GM12878 (cell line): ENCODE measurements at regions not wholly inside any gene's neighbourhood (a gene's known extent, or its start where the extent isn't known, plus 50 kb on each side); places are given as distances from the start of the nearest gene placed in this dataset.

ENCODE experiments used
- ATAC-seq: fragments of 200-7000 bp; cut with Tn5 transposase; 3 replicates; pipeline ENCODE4 v1.9.1; 2020; ENCODE audit warnings: mild to moderate bottlenecking, moderate library complexity
- BruUV-seq: library from RNA; stranded (reverse); fragments of 400-500 nt; replicated peaks from 2 replicates; lab custom pipeline; 2021; lab: Mats Ljungman, UMichigan
- CTCF ChIA-PET: fragments of 300-600 bp; sonication (Branson Sonifier 250); formaldehyde crosslinking; extraction: SDS; loops from one replicate; lab custom pipeline; 2021; ENCODE audit warnings: inconsistent platforms; lab: Yijun Ruan, JAX
- POLR2A ChIA-PET: fragments of 350-600 bp; formaldehyde crosslinking; extraction: SDS; loops from one replicate; lab custom pipeline; 2021; ENCODE audit warnings: inconsistent platforms; lab: Charles Lee
- RAD21 ChIA-PET: fragments of 300-600 bp; sonication (Branson Sonifier 250); formaldehyde crosslinking; loops from one replicate; lab custom pipeline; 2023; ENCODE audit warnings: antibody characterized with exemption; ENCODE audit not compliant: unreplicated experiment; lab: Charles Lee
- SMC1A ChIA-PET: fragments of 300-600 bp; sonication (Branson Sonifier 250); formaldehyde crosslinking; loops from one replicate; lab custom pipeline; 2023; ENCODE audit not compliant: unreplicated experiment, uncharacterized antibody; lab: Charles Lee
- DNase-seq: peaks from one replicate; pipeline ENCODE4 v3.0.0-alpha.2; 2011; ENCODE audit warnings: low read depth, low spot score
- FAIRE-seq: peaks from 3 replicates; lab custom pipeline; 2011; peaks lifted over from hg19 to GRCh38; lab: Jason Lieb, UNC
- H2AFZ ChIP-seq: 2 replicates; pipeline ENCODE4 v1.6.0; 2011; ENCODE audit warnings: low read depth, low read length, control low read depth; ENCODE audit not compliant: control insufficient read depth
- H3K27ac ChIP-seq: 2 replicates; pipeline ENCODE4 v1.5.1; 2011; ENCODE audit warnings: control low read depth; ENCODE audit not compliant: control insufficient read depth, insufficient read depth
- H3K27me3 ChIP-seq, 2 experiments: replicated peaks in 1 of 2; 2 replicates each; pipeline versions ENCODE4 v1.6.0 to v1.6.1; 2011; ENCODE audit warnings: low read length in 1 of 2; ENCODE audit not compliant: control insufficient read depth in 2 of 2, insufficient read depth in 2 of 2
- H3K36me3 ChIP-seq, 2 experiments: 2 replicates each; pipeline ENCODE4 v1.5.1; 2011; ENCODE audit warnings: low read length in 1 of 2; ENCODE audit not compliant: control insufficient read depth in 2 of 2, insufficient read depth in 2 of 2
- H3K4me1 ChIP-seq: 2 replicates; pipeline ENCODE4 v1.6.1; 2011; ENCODE audit warnings: mild to moderate bottlenecking, low read length, moderate library complexity, mixed read lengths; ENCODE audit not compliant: control insufficient read depth, insufficient read depth
- H3K4me2 ChIP-seq: 2 replicates; pipeline ENCODE4 v1.6.0; 2011; ENCODE audit warnings: control low read depth; ENCODE audit not compliant: control insufficient read depth, insufficient read depth
- H3K4me3 ChIP-seq: fragments of 200-600 bp; sonication (generic); 2 replicates; pipeline ENCODE4 v1.5.1; 2016
- H3K79me2 ChIP-seq: 2 replicates; pipeline ENCODE4 v1.6.0; 2011; ENCODE audit warnings: low read length; ENCODE audit not compliant: control insufficient read depth, insufficient read depth
- H3K9ac ChIP-seq: 2 replicates; pipeline ENCODE4 v1.8.0; 2011; ENCODE audit warnings: low read length, control low read depth, mixed read lengths; ENCODE audit not compliant: control insufficient read depth, insufficient read depth
- H3K9me3 ChIP-seq: replicated peaks from 3 replicates; pipeline ENCODE4 v1.5.1; 2011; ENCODE audit warnings: mild to moderate bottlenecking, low read length; ENCODE audit not compliant: control insufficient read depth, insufficient read depth
- H4K20me1 ChIP-seq: 2 replicates; pipeline ENCODE4 v1.6.0; 2011; ENCODE audit not compliant: control insufficient read depth, insufficient read depth
- EP300 ChIP-seq, 2 experiments: fragments of 150-350 bp in 1 of 2; IDR thresholded peaks; 2 replicates each; pipeline ENCODE4 v1.6.1; 2011 to 2012; ENCODE audit warnings: low read depth in 2 of 2, low read length in 2 of 2, borderline replicate concordance in 1 of 2, improper control_type of control experiment in 1 of 2, inconsistent platforms in 1 of 2; ENCODE audit not compliant: control insufficient read depth in 1 of 2
- HDAC2 ChIP-seq: fragments of 200-600 bp; sonication (generic); IDR thresholded peaks from 2 replicates; pipeline ENCODE4 v1.6.1; 2017
- MYC ChIP-seq: IDR thresholded peaks from 2 replicates; pipeline ENCODE4 v1.6.1; 2011; ENCODE audit warnings: mild to moderate bottlenecking, low read length, moderate library complexity, inconsistent platforms; ENCODE audit not compliant: insufficient read depth, insufficient replicate concordance, insufficient read length, severe bottlenecking
- PBX3 ChIP-seq: IDR thresholded peaks from 2 replicates; pipeline ENCODE4 v1.6.1; 2011; ENCODE audit warnings: mild to moderate bottlenecking, low read depth, low read length, moderate library complexity; ENCODE audit not compliant: insufficient replicate concordance
- PML ChIP-seq: IDR thresholded peaks from 2 replicates; pipeline ENCODE4 v1.6.1; 2012; ENCODE audit warnings: low read length, inconsistent platforms
- POLR2AphosphoS5 ChIP-seq: IDR thresholded peaks from 2 replicates; pipeline ENCODE4 v1.6.1; 2011; ENCODE audit warnings: mild to moderate bottlenecking, low read length, inconsistent platforms
- SIX5 ChIP-seq: IDR thresholded peaks from 2 replicates; pipeline ENCODE4 v1.6.1; 2011; ENCODE audit warnings: mild to moderate bottlenecking, low read depth, low read length, moderate library complexity; ENCODE audit not compliant: severe bottlenecking
- SP1 ChIP-seq: IDR thresholded peaks from one replicate; pipeline ENCODE4 v1.6.1; 2011; ENCODE audit warnings: low read depth, low read length
- STAT3 ChIP-seq: IDR thresholded peaks from 2 replicates; pipeline ENCODE4 v1.6.1; 2011; ENCODE audit warnings: low read depth, low read length, improper control_type of control experiment
- TARDBP ChIP-seq: IDR thresholded peaks from 2 replicates; pipeline ENCODE4 v1.6.1; 2016; ENCODE audit warnings: borderline replicate concordance
- ZNF274 ChIP-seq: IDR thresholded peaks from one replicate; pipeline ENCODE4 v1.8.0; 2011; ENCODE audit not compliant: insufficient read length, insufficient read depth
- ZNF622 ChIP-seq: fragments of 450-650 bp; IDR thresholded peaks from 2 replicates; pipeline ENCODE4 v1.6.1; 2017; ENCODE audit warnings: mild to moderate bottlenecking, inconsistent platforms
- ZSCAN29 ChIP-seq: fragments of 450-650 bp; IDR thresholded peaks from 2 replicates; pipeline ENCODE4 v1.6.1; 2017; ENCODE audit warnings: mild to moderate bottlenecking, moderate library complexity
- WGBS: methylation state at CpG from one replicate; pipeline ENCODE4 v1.1.6; 2016; ENCODE audit warnings: low lambda C conversion rate; ENCODE audit not compliant: insufficient replicate concordance, insufficient coverage; ENCODE audit errors: missing lambda C conversion rate; 5-methylcytosine and 5-hydroxymethylcytosine counted together
- in situ Hi-C: fragments of 300-500 bp; cut with MboI; formaldehyde crosslinking; loops from 9 replicates; pipeline ENCODE4 v1.14.3; 2018; ENCODE audit warnings: mixed read lengths
- intact Hi-C: fragments of 100-400 bp; cut with micrococcal nuclease; formaldehyde crosslinking; loops from one replicate; pipeline ENCODE4 v1.14.2; 2022; ENCODE audit not compliant: unreplicated experiment
- TF ChIP-seq, protein P1 (sequence below): IDR thresholded peaks from 2 replicates; pipeline ENCODE4 v1.6.1; 2011; ENCODE audit warnings: borderline replicate concordance, low read depth, mild to moderate bottlenecking, moderate library complexity, low read length; ENCODE audit not compliant: insufficient read depth, poor library complexity, severe bottlenecking

DNA sequence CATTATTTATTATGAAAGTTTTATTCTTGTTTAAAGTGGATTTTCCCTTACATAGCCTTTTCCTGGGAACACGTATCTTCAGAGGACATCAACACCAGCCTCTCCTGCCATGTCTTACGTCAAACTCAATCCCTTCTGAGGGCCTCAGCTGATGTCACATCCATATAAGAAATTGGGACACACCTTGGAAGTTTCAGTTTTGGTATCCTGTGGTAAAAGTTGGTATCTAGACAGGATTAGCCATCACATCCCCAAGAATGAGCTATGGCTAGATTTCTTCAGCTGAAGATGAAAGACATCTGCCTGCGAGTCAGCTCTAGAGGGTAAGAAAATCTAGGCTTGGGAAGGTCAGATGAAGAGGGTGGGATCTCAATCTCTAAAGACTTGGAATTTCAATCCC is 75.8 kb upstream of the ZNF516 start:
- in situ Hi-C loops (no loop called here), intact Hi-C loops (no loop called here)
- Histone ChIP-seq H3K79me2 (no peaks in the 10 kb centered on the region), H2AFZ (no peak overlapping the region), H3K4me3 (no peak overlapping the region), H4K20me1 (no peaks in the 10 kb centered on the region), H3K9ac (no peak overlapping the region), H3K36me3 (no peaks in the 10 kb centered on the region), H3K4me1 (no peaks in the 10 kb centered on the region), H3K27ac (no peak overlapping the region), H3K9me3 (no peaks in the 10 kb centered on the region), H3K27me3 (no peaks in the 10 kb centered on the region), H3K4me2 (no peak overlapping the region)
- no peak for FAIRE-seq
- BruUV-seq = no TSS peak
- ChIA-PET CTCF (no interaction called here), SMC1A (no interaction called here), POLR2A (no interaction called here), RAD21 (no interaction called here)
- DNase-seq = no peak
- TF ChIP-seq MYC = no peak
- TF ChIP-seq EP300 (IDR thresholded peaks at IDR 0.05; ENCODE audit: borderline replicate concordance in 1 of 2, control insufficient read depth in 1 of 2, low read depth in 2 of 2, low read length in 2 of 2) = no peak
- TF ChIP-seq SP1 = no peak
- 50% methylated on average over 3 of the region's 3 CpGs for WGBS
- no peak for ATAC-seq

DNA sequence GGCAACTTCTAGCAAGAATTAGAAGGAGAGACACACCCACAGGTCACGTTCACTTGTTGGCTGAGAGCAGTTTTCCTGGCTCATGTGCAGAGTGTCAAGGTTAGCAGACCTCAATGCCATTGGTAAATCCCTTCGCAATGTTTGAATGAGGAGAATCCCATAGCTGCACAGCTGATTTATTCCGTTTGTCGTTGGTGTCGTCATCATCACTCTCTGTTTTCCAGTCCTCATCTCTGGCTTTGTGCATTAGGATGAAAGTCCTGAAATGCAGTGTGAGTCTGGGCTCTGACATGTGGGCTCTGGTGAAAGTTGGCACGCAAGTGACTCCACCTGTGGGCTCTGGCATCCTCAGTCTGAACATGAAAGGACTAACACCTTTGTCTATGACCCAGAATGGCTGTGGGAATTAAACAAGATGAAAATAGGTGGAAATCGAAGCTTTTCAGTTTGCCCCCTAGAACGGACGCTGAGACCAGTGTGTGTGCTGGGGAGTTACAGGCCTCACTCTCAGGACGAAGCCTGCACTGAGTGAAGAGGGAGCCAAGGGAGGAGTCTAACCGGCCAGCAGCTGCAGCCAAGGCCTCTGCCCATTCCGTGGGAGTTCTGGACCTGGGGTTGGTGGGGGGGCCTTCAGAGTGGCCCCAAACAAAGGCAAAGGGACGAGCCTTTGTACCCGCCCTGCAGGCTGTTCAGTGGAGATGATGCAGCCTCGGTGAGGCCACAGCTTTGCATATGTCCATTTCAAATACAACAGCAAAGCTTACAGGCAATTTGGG is 74.8 kb upstream of the ZNF516 start:
- Histone ChIP-seq H2AFZ (no peak overlapping the region), H3K4me2 (no peak overlapping the region), H3K36me3 (no peaks in the 10 kb centered on the region), H3K79me2 (no peaks in the 10 kb centered on the region), H3K27ac (no peak overlapping the region), H3K9ac (no peak overlapping the region), H3K27me3 (peaks cover 0 to 1% of the 10 kb centered on the region in 2 experiments; a peak in 1 of 4 replicates), H3K4me3 (no peak overlapping the region), H3K9me3 (no peaks in the 10 kb centered on the region; the same call in 2 of the 3 replicates), H4K20me1 (no peaks in the 10 kb centered on the region), H3K4me1 (no peaks in the 10 kb centered on the region)
- FAIRE-seq (no peak), DNase-seq (no peak), ATAC-seq (no peak)
- BruUV-seq = no TSS peak
- RAD21 ChIA-PET = no interaction called here
- POLR2A ChIA-PET = no interaction called here
- SMC1A ChIA-PET = no interaction called here
- intact Hi-C loops = no loop called here
- 32% methylated on average over 15 of the region's 15 CpGs for WGBS
- in situ Hi-C loops = no loop called here
- CTCF ChIA-PET = no interaction called here
- TF ChIP-seq POLR2AphosphoS5 (no peak), ZNF622 (no peak), HDAC2 (no peak), TARDBP (no peak), PBX3 (no peak), ZSCAN29 (no peak), STAT3 (no peak), PML (no peak), ZNF274 (no peak), SIX5 (no peak)
- TF ChIP-seq, protein P1, sequence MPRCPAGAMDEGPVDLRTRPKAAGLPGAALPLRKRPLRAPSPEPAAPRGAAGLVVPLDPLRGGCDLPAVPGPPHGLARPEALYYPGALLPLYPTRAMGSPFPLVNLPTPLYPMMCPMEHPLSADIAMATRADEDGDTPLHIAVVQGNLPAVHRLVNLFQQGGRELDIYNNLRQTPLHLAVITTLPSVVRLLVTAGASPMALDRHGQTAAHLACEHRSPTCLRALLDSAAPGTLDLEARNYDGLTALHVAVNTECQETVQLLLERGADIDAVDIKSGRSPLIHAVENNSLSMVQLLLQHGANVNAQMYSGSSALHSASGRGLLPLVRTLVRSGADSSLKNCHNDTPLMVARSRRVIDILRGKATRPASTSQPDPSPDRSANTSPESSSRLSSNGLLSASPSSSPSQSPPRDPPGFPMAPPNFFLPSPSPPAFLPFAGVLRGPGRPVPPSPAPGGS = no peak
